Hematopoietic multipotent progenitor cell treated with erythropoietin and hydrocortisone succinate and interleukin-3 and kit ligand, for 8 days (in vitro differentiated cells): ENCODE measurements at regions not wholly inside any gene's neighbourhood (a gene's known extent, or its start where the extent isn't known, plus 50 kb on each side); places are given as distances from the start of the nearest gene placed in this dataset.
"Not testable (repeated sequence)": the region's sequence is repeated elsewhere in the genome, so short reads cannot be mapped to it uniquely, and the experiment has no call there.

Experiments used
- DNase-seq: peaks from one replicate; pipeline ENCODE4 v3.0.0-alpha.2; 2015

DNA sequence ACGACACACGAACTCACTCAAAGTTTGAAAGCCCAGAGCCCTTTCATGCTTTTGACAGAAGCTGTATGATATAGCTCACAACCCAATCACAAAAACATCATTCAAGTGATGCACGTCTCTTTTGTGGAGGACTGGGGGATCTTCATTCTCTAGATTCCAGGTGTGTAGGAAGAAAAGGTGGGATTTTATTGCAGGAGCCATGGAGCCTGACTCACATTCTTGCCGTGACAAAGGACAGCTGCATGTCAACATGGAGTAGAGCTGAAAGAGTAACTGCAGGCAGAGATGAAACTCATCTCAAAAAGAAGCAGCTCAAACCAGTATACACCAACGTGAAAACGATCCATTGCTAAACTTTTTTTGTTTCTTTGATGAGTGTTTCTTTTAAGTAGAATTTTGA is 50.9 kb upstream of the PDE1A start:
- no peak for DNase-seq

DNA sequence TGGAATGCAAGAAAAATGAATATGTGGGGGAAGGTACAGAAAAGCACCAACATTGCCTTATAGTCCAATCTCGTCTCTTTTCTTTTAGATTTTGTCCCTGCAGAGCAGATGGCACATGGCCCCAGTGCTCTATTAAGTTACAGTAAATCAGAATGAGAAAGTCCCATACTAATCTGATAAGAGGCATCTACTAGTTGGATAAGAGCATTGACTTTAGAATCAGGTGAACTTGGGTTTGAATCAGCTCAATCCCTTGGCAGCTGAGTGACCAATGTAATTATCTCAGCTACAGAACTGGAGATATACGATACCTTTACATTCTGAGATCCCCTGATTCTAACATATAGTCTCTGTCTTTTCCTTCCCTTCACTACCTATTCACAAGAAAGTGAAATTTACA is 54.8 kb upstream of the PDE1A start:
- DNase-seq = no peak

DNA sequence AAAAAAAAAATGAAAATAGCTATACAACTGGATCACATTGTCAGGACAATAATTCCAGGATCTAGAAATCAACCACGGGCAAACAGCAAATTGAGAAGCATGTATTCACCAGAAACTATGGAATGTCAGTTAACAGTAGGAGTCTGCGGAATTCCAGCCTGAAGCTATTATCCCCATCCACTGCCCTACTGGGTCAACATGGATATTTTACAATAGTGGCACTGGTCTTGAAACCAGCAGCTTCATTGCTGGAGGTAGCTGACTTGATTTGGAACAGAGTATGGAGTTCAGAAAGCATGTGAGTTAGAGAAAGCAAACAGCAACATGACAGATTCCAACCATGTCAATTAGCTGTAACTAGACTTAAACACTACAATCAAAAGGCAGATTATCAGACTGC is 55.7 kb upstream of the PDE1A start:
- DNase-seq = no peak

DNA sequence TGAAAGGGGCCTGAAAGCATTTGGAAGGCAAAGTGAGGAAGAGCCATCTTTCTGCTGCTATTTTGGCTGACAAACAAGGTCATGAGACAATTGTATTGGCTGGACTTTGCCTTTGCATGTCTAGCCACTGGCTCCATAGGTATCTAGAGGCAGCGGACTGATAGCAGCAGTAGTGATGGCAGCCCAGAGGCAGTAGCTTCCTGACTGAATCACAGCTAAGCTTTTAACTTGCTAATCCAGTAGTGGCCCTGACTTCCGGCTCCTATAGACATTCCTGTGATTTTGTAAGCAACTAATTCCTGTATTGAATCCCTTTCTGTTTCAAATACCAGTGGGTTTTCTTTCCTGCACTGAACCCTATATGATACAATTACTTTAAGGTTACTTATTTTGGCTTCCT is 69.8 kb upstream of the PDE1A start:
- no peak for DNase-seq

DNA sequence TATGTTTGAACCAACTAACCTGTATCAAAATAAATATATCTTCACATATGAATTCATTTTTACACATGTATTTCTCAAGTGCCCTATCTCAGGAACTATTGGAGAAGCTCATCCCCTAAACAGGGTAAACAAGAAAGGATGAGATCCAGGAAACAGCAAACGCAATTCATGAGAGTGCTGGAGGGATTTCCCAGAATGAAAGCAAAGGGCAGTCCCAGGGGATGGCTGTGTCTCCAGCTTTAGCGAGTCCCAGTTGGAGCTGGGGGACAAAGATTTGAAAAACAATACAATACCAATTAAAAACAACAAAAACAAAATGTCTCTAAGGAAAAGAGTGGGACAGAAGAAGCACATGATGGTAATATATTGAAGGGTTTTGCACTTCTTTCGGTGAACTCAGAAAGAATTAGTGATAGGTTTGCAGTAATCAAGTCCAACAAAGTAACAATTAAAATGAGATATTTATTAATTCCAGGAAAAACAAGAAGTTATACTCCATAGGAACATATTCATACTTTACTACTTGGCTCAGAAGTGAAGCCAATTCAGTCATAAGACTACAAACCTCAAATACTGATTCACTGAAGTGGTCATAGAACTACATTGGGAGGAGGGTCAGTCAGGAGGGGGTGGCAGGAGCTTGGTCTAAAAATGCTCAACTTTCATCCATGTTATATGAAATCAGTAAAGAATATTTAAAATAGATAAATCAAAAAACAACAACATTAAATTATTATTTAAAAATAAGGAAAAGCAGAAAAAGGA is 73.1 kb upstream of the PDE1A start:
- DNase-seq = no peak

DNA sequence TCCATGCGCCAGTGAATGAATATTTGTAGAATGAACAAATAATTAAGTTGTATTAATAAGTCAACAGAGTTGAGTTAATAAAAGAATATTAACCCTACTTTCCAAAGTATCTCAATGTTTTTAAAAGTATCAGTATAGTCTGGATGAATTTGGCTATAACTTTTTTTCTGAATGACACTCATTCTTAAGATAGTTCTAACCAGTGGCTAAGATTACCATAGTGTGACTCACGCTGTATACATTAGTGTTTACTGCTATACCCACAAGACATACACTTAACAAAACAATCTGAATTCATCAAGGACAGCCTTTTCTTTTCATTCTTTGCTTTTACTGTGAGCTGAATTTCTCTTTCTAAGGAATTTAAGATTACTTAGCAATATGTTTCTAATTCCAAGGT is 77.0 kb upstream of the PDE1A start:
- no peak for DNase-seq

DNA sequence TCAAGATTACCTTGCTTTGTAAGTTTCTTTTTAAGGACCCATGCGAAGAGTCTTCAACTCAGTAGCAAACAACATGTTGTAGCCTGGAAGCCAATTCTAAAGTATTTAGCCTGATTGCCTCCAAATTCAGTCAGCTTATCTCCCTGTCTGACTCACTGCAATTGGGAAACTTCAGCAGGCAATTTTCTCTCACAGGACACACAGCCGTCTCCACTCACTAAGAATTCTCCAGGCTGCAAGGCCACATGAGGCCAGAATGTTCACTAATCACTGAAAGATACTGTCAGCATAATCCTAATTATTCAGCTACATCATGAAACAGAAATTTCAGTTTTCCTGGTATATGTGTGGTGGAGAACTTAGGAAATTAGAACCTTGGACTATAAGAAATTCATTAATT is 78.1 kb upstream of the PDE1A start:
- no peak for DNase-seq

DNA sequence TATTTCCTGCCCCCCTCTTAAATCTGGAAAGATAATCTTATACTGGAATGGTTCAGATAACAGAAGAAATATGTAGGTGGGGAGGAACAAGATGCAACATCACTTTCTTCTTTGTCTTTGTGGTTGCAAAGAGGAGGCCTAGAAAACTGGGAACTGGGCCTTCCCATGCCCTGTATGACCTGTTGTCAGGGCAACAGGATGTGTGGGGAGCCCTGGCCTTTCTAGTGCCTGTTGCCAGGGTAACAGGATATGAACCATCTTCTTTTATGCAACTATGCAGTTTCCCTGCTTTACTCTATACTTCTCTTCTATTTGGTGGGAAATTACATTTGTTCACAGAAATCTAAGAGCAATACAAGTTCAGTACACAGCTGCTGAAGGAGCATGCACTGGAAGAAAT is 79.8 kb upstream of the PDE1A start:
- DNase-seq = no peak

DNA sequence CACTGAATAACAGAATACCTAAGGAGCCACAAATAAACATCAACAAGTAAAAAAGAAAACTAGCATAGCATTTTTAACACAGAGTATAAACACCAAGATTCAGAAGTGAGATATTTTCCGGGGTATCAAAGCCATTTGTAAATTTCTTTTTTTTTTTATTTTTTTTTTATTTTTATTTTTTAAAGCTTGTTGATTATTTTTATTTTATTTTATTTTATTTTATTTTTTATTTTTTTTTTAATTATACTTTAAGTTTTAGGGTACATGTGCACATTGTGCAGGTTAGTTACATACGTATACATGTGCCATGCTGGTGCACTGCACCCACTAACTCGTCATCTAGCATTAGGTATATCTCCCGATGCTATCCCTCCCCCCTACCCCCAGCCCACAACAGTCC is 81.7 kb upstream of the PDE1A start:
- DNase-seq = not testable (repeated sequence)

DNA sequence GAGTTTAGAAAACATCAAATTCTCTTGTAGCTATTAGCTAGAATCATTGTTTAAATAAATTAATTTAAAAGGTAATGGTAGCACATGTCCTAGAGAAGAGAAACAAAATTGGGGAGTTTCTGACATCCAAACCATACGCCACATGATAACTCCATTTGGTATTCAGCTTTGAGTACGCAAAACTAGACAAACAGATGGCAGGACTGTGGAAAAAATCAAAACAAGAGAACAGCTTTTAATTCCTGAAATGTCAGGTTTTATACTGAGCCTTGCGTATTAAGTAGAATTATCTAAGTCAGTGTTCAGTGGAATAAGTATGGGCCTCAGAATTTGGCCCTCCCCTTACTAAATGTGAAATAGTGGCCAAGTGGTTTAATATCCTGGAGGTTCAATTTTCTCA is 82.4 kb upstream of the PDE1A start:
- DNase-seq = no peak

DNA sequence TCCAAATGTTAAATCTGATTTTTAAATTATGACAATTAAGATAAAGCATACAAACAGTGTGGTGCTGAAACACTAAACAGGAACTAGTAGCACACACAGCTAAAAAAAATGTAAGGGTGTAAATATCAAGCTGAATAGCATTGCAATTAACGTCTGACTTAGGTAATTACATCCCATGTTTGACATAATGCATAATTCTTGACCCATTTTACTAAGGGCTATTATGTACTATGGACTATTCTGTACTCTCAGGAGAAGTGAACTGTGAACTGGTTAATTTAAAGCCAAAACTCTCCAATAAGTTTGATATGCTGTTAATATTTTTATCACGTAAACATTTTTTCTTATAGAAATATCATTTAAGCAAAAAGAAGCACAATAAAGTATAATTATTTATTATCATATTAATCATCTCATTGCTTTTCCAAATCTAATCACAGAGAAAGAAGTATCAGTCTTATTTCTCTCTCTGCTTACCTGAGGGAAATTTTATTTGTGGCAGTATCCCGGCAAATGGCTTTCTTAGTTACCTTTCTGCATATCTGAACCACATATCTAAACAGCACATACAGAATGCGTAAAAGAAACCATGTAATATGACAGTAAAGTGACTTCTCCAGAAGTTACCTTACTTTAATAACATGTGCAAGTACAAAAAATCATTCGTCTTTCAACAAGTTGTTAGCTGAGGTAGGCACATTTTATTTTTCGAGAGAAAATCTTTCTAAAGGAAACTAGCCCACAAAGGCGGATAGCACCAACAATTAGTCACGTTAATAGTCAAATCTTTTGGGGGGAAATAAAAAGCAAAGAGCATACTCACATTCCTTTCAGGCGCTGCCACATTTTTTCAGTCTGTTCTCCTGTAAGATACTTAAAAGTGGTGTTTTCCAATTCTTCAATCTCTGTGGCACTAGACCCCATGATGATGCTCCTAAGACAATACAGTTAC is 94.9 kb upstream of the PDE1A start:
- no peak for DNase-seq

DNA sequence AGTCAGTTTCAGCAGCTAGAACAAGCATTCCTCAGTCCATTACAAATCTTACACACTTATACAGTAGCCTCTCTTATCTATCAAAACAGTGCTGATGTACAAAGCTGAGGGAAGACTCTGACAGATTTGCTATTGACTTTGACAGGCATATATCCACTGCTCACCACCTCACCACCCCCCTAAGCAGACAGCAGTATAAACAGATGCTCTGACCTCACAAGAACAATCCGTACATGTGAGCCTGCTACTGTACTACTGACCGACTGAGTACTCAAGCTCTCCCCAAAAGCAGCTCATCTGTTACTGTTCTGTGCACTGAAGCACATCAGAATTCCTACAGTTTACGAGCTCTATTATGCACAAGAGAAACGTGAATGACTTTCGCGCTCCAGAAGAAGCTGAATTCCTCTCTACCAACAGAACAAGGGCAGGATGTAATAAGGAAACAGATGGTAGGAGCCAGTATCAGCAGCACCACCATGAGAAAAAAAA is 95.6 kb upstream of the PDE1A start:
- no peak for DNase-seq

DNA sequence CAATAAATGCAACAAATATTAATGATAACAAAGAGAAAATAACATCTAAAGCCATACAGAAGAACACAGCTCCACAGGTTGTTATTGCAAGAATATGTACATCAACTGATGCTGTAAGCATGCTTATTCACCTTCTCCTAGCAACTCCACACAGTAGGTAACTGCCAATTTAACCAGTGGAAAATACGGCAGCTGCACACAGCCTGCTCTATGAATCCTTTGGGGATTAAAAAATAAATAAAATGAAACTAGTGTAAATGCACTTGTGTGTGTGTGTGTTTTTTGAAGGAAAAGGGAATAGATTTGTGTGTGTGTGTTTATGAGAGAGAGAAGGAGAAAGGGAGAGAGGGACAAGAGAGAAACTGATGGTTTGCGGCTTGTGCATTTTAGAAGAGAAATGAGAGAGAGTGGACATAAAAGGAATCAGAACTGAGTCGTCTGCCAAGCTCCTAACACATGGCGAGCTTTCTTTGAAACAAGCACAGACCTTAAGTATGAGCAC is 96.2 kb upstream of the PDE1A start:
- no peak for DNase-seq

DNA sequence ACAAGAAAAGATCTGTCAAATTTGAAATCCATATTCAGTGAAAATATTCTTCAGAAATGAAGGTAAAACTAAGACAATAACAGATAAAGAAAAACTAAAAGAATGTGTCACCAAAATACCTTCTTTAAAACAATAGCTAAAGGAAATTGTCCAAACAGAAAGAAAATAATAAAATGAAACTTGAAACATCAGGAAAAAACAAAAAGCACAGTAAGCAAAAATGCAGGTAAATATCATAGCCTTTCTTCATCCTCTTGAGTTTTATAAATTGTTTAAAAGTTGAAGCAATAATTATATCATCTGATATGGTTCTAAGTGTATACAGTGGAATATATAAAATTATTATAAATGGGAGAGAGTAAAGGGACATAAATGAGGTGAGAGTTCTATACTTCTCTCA is 103.8 kb upstream of the PDE1A start:
- DNase-seq = no peak

DNA sequence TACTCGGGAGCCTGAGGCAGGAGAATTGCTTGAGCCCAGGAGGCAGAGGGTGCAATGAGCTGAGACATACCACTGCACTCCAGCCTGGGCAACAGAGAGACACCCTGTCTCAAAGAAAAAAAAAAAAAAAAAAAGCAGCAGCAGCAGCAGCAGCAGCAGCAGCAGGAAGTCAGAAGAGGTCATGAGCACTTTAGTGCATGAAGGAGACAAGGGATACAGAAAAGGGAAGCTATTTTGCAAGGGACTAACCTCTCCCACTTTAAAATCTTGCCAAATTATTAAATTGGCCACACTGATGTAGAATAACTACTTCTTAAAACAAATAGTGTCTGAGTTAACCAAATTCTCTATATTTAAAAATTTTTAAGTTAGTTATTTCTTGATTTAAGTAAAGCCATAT is 113.4 kb upstream of the PDE1A start:
- DNase-seq = no peak

DNA sequence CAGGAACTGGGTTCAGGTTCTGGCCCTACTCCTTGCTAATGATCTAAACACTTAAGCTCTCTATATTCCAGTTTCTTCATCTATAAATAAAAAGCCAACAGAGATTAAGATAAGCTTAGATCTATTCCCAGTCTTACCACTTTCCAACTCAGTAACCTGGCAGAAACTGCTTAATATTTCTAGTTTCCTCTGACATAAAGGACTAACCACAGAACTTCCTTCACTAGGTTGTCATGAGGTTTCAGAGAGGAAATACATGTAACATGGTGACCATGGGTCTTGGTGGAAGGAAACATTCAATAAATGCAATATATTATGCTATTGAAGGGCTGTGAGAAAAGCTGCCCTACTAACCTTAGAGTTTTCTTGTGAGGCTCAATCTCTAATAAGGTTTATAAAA is 114.4 kb upstream of the PDE1A start:
- DNase-seq = no peak

DNA sequence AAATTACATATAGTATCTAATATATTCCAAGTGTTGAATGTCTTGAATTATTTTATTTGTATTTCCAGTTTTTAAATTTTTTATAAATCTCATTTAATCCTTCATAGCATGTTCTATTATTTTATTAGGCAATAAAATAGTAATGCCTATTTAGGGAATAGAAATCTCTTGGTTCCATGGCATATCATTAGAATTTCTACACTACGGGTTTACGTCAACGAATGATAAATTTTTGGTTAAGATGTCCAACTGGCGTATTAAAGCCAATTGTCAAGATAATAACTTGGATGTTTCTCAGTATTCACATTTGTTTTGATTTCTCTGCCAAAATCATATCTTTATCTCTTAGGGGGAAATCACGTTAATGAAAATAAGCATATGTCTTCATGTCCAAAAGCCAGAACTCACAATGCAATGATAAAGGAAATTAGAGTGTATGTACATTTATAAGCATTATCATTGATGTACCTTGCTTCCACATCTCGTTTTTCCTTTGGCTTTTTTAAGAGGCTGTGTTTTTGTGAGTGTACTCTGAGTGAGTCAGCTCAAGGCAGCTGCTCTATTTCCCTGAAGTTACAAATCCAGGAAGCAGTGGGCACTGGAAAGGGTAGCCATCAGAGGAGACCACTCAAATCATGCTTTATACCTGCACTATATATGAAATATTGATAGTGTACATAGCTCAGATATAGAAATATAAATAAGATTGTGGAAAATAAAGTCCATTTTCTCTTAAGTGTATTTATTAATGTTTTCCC is 115.8 kb upstream of the PDE1A start:
- DNase-seq = no peak

DNA sequence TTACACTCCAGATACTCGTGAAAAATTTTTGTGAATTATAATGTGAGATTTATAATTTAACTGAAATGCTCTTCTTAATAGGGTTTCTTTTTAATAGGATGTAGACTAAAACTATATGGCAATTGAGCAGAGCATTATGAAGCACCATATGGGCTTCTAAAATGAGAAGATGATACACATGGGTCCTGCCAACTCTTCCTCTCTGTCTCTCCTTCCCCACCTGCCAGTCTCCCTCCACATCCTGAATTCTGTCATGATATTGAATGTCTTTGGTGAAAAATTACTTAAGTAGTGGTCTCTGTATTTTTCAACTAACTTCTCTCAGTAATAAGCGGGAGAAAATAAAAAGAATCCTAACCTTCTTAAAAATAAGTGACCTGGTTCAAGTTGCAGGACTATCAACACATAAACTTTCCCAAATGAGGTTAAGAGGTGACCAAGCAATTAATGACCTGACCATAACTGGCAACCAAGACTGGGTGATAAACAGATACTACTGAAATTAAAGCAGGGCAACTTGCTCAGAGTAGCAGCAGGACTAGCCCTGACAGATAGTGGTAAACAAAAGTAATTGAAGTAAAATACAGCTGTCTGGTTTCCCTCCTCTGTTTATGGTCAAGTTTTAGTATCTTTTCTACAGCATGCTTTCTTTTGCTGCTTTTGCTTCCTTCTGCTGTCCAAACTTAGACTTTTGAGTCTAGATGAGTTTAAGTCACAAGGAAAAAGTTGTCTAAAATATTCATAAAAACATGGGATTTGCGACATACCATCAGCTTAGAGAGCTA is 117.1 kb upstream of the PDE1A start:
- no peak for DNase-seq

DNA sequence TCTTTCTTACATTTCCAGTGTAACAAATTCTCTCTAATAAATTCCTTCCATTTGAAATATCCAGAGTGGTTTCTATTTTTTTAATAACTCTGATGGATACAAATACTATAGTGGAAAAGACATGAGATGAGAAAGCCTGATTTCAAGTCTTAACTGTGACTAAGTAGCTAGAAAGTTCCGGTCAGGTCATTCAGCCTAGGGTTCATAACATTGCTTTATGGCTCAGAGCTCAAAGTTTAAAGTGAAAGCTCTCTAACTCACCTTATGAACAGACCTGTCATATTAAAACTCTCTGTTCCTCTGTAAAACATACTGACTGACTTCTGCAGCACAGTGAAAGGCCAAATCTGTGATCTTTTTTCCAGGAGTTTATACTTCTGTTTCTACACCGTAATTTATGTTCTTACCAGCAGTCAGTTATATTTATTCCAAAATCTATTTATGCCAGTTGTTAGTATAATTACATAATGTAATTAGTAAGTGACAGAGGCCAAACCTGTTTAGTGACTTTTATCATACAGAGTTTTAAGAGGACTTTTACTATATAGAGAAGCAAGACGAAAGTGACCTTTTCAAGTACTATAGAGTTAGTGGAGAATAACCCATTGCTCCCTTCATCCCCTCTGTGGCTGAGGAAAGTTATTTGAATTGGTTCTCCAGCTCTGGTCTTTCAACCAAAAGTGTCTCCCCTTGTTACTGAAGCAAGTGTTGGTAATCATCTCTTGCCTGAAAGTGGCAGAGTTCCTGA is 118.8 kb upstream of the PDE1A start:
- no peak for DNase-seq

DNA sequence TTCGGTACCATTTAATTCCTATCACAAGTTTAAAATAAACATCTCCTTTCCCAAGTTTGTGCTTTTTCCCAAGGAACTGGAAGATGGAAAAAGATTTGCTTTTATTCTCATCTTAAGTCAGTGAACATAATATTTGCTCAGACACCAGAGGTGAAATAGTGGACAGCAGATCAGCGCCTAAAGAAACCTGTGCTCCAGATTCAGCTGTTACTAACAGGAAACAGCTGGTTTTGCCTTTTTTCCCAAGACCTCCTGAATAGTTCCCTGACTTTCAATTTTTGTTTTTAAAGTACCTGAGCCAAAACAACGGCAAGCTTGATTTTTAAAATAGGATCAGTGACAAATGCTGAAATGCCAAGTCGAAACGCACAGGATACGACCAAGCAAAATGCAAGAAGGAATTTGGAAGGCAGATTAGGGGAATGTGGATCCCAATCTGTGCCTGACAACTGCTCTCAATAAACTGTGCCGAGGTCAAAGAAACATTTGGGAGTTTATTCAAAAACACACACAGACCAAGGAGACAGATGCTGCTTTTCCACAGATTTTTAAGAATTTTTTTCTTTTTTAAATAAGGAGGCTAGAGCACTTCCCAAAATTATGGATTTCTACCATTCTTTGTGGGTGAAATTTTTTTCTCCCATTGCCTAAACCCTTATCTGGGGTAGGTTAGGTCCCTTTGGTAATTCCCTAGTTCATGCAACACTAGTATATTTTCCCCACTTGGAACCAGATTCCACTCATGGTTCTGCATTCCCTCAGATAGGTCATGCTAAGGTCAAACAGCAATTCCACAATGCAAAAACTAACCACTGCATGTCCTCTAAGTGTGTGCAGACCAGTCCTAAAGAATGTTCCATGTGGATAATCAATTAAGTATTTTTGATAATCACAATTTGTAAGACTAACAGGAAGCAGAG is 121.5 kb upstream of the PDE1A start:
- no peak for DNase-seq
